AG09319 (cell line): ENCODE measurements at regions not wholly inside any gene's neighbourhood (a gene's known extent, or its start where the extent isn't known, plus 50 kb on each side); places are given as distances from the start of the nearest gene placed in this dataset.

Source experiments
- DNase-seq: peaks from one replicate; pipeline ENCODE4 v3.0.0-alpha.2; 2010; ENCODE audit warnings: low read depth; ENCODE audit errors: extremely low read depth
- TF ChIP-seq, protein P1 (sequence below): IDR thresholded peaks from 2 replicates; pipeline ENCODE4 v1.5.1; 2011; ENCODE audit warnings: low read depth, mild to moderate bottlenecking, inconsistent platforms, low read length, moderate library complexity

DNA sequence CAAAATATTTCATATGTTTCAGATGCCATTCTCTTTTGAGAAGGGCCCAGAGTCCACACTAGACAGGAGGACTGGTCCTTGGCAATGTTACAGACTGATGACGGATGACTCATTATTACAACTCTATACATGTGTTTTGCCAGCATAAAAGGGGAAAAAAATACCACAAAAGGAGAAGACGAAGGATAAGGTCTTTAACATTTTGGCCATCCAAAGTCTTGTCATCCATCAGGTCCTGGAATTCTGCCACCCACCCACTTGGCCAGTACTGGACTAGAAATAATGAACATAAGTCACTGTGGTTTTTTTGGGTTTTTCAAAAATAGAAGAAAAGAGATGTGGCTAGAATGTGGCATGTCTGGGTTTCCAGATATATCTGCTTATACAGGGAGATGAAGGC lies 57.7 kb upstream of the BDNF start:
- TF ChIP-seq, protein P1, sequence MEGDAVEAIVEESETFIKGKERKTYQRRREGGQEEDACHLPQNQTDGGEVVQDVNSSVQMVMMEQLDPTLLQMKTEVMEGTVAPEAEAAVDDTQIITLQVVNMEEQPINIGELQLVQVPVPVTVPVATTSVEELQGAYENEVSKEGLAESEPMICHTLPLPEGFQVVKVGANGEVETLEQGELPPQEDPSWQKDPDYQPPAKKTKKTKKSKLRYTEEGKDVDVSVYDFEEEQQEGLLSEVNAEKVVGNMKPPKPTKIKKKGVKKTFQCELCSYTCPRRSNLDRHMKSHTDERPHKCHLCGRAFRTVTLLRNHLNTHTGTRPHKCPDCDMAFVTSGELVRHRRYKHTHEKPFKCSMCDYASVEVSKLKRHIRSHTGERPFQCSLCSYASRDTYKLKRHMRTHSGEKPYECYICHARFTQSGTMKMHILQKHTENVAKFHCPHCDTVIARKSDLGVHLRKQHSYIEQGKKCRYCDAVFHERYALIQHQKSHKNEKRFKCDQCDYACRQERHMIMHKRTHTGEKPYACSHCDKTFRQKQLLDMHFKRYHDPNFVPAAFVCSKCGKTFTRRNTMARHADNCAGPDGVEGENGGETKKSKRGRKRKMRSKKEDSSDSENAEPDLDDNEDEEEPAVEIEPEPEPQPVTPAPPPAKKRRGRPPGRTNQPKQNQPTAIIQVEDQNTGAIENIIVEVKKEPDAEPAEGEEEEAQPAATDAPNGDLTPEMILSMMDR = no peak
- DNase-seq = peak; percentile 4

DNA sequence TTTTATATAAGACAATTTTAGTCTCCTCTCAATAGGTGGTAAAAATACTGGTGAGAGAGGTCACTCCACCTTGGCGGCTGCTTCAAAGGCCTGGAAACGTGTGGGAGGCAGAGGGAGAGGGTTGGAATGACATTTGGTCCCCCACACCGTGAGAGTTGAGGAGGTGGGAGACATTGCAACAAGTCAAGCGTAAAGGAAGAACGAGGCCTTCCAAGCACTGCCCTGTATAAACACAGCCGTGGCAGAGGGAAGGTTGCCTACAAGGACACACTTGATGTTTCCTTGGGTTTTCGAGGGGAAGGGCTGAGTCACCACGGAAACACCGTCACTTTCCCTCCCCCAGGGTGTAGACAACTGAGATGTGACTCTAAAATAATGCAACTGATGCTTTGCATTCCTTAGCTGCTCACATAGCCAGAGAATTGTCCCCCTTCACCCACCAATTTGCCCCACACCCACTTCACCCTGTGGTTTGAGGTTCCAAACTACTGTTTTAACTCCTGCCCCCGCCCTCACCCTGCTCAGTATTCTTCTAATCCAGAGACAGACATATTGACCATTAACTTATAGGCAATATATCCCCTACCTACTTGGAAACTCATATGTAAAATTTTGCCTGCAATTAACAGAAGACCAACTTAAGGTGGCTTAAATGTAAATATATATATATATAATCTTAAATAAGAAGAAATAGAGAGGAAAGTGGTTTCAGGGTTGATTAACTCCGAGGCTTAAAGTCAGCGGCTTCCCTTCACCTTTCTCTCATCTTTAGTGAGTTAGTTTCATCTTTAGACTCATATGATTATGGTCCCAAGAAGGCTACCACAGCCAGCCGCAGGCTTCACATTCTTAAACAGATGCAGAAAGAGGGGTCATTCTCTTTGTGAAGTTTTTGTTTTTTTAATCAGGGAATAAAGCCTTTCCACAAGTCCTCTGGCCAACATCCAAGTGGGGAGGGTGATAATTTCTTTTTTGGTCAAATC lies 54.1 kb upstream of the BDNF start:
- no peak for DNase-seq
- TF ChIP-seq, protein P1 = no peak
